Loucy (cell line): ENCODE measurements at regions not wholly inside any gene's neighbourhood (a gene's known extent, or its start where the extent isn't known, plus 50 kb on each side); places are given as distances from the start of the nearest gene placed in this dataset.
A peak's percentile ranks its signal among the peaks of the same experiment; 100 is the strongest.
"Not testable (repeated sequence)": the region's sequence is repeated elsewhere in the genome, so short reads cannot be mapped to it uniquely, and the experiment has no call there.

ENCODE experiments used
- H2AFZ ChIP-seq: fragments of 200-600 bp; sonication (generic); 2 replicates; pipeline ENCODE4 v1.6.0; 2016; ENCODE audit warnings: antibody characterized with exemption, mild to moderate bottlenecking, low read length, moderate library complexity
- H3F3A ChIP-seq: fragments of 200-600 bp; 2 replicates; pipeline ENCODE4 v1.6.0; 2016; ENCODE audit warnings: antibody characterized with exemption, low read depth, mild to moderate bottlenecking
- H3K27me3 ChIP-seq: fragments of 200-600 bp; sonication (generic); 2 replicates; pipeline ENCODE4 v1.6.1; 2014; ENCODE audit warnings: low read length, mild to moderate bottlenecking; ENCODE audit not compliant: insufficient read depth, poor library complexity, severe bottlenecking
- H3K36me3 ChIP-seq: fragments of 200-600 bp; sonication (generic); 2 replicates; pipeline ENCODE4 v1.6.1; 2016; ENCODE audit warnings: low read length; ENCODE audit not compliant: insufficient read depth
- H3K4me1 ChIP-seq: fragments of 200-600 bp; sonication (generic); 2 replicates; pipeline ENCODE4 v1.5.1; 2014; ENCODE audit warnings: low read length, mild to moderate bottlenecking; ENCODE audit not compliant: insufficient read depth, poor library complexity, severe bottlenecking
- H3K4me2 ChIP-seq: fragments of 200-600 bp; sonication (generic); 2 replicates; pipeline ENCODE4 v1.6.0; 2014; ENCODE audit warnings: antibody characterized with exemption, low read length, low read depth, mild to moderate bottlenecking; ENCODE audit not compliant: poor library complexity, severe bottlenecking
- H3K4me3 ChIP-seq: fragments of 200-600 bp; sonication (generic); 2 replicates; pipeline ENCODE4 v1.5.1; 2014; ENCODE audit warnings: low read length, mild to moderate bottlenecking, mixed read lengths; ENCODE audit not compliant: poor library complexity, severe bottlenecking
- H3K79me2 ChIP-seq: fragments of 200-600 bp; sonication (generic); 2 replicates; pipeline ENCODE4 v1.6.1; 2014; ENCODE audit warnings: low read length; ENCODE audit not compliant: insufficient read depth
- H3K9ac ChIP-seq: fragments of 200-600 bp; sonication (generic); 2 replicates; pipeline ENCODE4 v1.6.0; 2014; ENCODE audit warnings: mild to moderate bottlenecking, low read depth, low read length, moderate library complexity; ENCODE audit not compliant: poor library complexity, severe bottlenecking
- H3K9me2 ChIP-seq: fragments of 200-600 bp; sonication (generic); replicated peaks from 2 replicates; pipeline ENCODE4 v1.6.1; 2016; ENCODE audit warnings: low read depth, low read length, mixed read lengths
- H3K9me3 ChIP-seq: fragments of 200-600 bp; sonication (generic); 2 replicates; pipeline ENCODE4 v1.6.1; 2014; ENCODE audit warnings: mild to moderate bottlenecking, antibody characterized with exemption, low read length, low read depth; ENCODE audit not compliant: insufficient read depth
- H4K20me1 ChIP-seq: fragments of 200-600 bp; sonication (generic); 2 replicates; pipeline ENCODE4 v1.6.0; 2014; ENCODE audit warnings: antibody characterized with exemption, low read length, mild to moderate bottlenecking; ENCODE audit not compliant: insufficient read depth, poor library complexity, severe bottlenecking
- CTCF ChIP-seq: fragments of 200-600 bp; sonication (generic); conservative IDR thresholded peaks from 2 replicates; pipeline ENCODE4 v1.5.1; 2014; ENCODE audit warnings: mild to moderate bottlenecking, antibody characterized with exemption, low read length
- EZH2phosphoT487 ChIP-seq: fragments of 200-600 bp; IDR thresholded peaks from 2 replicates; pipeline ENCODE4 v1.6.1; 2018; ENCODE audit warnings: antibody characterized with exemption, mild to moderate bottlenecking, moderate library complexity, borderline replicate concordance

- no peaks in the 10 kb centered on the region for H3K27me3 ChIP-seq
- no peak for TF ChIP-seq CTCF
- TF ChIP-seq EZH2phosphoT487: no peak
- H3K4me2 ChIP-seq: peak overlapping the region; percentile 61
Observed at GRCh38 chr7:3117488-3118231, 74.0 kb upstream of the CARD11 start.

GRCh38 chr7:3119352-3119927 lies 75.8 kb upstream of the CARD11 start:
- H3K9ac ChIP-seq, H3K9me2 ChIP-seq: not testable (repeated sequence)

More at GRCh38 chr7:3117488-3118231, 74.0 kb upstream of the CARD11 start:
- Histone ChIP-seq H3K36me3 (no peaks in the 10 kb centered on the region), H4K20me1 (no peaks in the 10 kb centered on the region), H3K4me1 (peaks cover 56% of the 10 kb centered on the region), H2AFZ (peak overlapping the region; percentile 50), H3K4me3 (peak overlapping the region; percentile 63), H3K9me2 (no peaks in the 10 kb centered on the region), H3K9ac (peak overlapping the region; percentile 61), H3F3A (no peaks in the 10 kb centered on the region), H3K9me3 (no peaks in the 10 kb centered on the region), H3K79me2 (no peaks in the 10 kb centered on the region)

GRCh38 chr7:3119963-3120362 lies 76.3 kb upstream of the CARD11 start:
- Histone ChIP-seq H3K27me3 (no peaks in the 10 kb centered on the region), H3K9me2 (no peaks in the 10 kb centered on the region), H2AFZ (no peak overlapping the region), H4K20me1 (no peaks in the 10 kb centered on the region), H3K4me3 (no peak overlapping the region), H3F3A (no peaks in the 10 kb centered on the region), H3K9me3 (no peaks in the 10 kb centered on the region), H3K9ac (no peak overlapping the region), H3K36me3 (no peaks in the 10 kb centered on the region), H3K4me2 (no peak overlapping the region), H3K79me2 (no peaks in the 10 kb centered on the region), H3K4me1 (peaks cover 33% of the 10 kb centered on the region)
- TF ChIP-seq CTCF (no peak), EZH2phosphoT487 (no peak)

More at GRCh38 chr7:3119352-3119927, 75.8 kb upstream of the CARD11 start:
- H3K9me3 ChIP-seq, H3K36me3 ChIP-seq, H3F3A ChIP-seq, H3K27me3 ChIP-seq, H4K20me1 ChIP-seq, H2AFZ ChIP-seq, H3K4me2 ChIP-seq, H3K79me2 ChIP-seq, H3K4me3 ChIP-seq: not testable (repeated sequence)
- peaks cover 38% of the 10 kb centered on the region for H3K4me1 ChIP-seq
